ENCODE measurements at regions not wholly inside any gene's neighbourhood (a gene's known extent, or its start where the extent isn't known, plus 50 kb on each side); places are given as distances from the start of the nearest gene placed in this dataset.

DNA sequence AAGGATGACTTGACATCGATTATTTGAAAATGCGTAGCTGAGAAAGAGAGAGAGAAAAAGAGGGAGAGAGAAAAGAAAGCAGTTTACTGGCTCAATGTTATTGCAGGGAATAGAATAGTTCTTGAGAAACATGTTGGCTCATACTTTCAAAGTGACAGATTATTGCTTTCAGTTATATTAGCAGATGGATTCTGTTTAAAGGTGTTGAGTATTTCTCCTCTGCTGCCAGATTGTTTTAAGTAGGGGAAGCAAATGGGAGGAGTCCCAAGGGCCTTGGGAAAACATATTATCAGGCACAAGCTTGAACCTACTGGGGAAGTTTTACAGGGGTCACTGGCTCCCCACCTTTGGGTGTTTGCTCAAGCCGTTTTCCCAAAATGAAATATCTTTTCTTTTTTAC, 203.8 kb upstream of the SRRM4 start:
- no peak for DNase-seq

DNA sequence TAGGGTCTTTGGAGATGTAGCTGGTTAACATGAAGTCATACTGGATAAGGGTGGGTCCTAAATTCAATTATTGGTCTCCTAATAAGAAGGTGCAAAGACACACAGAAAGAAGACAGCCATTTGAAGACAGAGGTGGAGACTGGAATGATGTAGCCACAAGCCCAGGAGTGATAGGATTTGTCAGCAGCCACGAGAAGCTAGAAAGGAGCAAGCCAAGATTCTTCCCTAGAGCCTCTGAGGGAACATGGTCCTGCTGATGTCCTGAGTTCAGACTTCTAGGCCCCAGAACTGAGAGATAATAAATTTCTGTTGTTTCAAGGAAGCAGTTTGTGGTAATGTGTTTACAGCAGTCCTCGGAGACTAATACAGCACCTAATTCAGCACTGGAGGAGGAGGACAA, 203.3 kb upstream of the SRRM4 start:
- no peak for DNase-seq

DNA sequence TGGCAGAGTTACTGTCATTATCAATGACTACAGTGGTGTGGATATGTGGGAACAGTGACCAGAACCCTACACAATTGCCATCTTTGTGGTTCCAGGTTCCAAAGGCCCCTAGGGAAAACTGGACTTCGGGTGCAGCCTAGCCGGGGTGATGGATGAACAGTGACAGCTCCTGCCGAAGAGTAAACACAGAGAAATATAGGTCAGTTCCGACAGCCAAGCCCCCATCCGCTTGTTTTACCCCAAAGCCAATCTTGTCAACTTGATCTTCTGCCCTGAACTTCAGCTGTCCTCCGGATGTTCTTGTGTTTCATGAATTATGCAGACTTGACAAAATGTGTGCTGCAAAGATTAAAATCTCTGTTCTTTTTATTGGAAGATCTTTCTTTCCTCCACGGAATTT, 200.4 kb upstream of the SRRM4 start:
- DNase-seq = no peak

DNA sequence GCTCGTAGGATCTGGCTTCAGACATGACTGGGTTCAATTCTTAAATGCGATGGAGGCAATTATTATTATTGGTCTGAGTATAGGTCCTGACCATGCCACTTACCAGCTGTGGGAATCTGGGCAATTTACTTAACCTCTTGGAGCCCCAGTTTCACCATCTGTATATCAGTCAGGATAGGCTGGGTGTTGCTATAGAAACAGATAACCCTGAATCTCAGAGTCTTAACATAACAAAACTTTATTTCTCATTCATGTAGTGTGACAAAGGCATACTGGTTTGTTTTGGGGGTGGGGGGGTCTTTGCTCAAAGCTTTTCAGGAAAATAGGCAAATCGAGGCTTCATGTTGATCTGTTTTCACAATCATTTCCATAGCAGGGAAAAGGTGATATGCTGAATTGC, 199.6 kb upstream of the SRRM4 start:
- DNase-seq = no peak

GRCh38 chr12:118783703-118784102, 197.6 kb upstream of the SRRM4 start:
- no peak for DNase-seq

DNA sequence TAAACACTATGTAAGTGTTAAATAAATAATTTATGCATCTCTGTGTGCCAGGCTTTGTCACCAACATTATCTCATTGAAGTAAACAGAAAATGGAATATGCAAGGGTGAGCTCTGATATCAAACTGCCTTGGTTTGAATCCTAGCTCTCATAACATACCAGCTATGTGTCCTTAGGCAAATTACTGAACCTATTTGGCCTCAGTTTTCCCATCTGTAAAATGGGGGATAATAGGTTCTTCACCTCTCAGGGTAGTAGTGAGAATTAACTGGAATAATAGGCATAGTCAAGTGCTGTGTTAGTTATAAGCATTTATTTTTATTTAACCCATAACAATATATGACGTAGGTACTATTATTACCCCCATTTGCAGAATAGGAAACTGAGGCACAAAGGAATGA, 190.8 kb upstream of the SRRM4 start:
- DNase-seq = no peak

DNA sequence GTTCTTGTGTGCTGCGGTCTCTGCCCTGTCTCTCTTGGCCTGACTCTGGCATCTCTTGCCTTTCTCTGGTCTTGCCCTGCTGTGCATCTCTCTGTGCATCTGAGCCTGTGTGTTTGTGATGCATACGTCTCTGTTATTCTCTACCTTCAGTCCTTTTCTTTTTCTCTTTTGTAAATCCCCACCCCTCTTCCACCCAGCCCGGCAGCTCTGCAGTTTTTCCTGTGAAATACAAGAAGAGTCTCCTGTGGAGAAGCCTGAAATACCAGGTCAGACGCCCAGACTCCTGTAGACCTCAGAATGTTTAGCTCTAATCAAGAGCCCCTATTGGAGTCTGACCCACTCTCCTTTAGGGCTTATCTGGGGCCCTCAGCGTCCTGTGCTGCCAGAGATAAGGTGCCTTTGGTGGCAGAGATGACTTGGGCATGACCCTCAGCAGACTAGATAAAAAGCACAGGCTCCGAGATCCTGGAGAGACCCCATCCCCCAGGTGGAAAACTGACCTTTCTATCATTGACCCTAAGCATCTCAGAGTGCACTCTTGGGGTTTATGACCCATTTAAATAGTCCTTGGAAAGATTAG, 167.5 kb upstream of the SRRM4 start:
- DNase-seq = no peak

GRCh38 chr12:118816296-118816695, 165.0 kb upstream of the SRRM4 start:
- DNase-seq = no peak

DNA sequence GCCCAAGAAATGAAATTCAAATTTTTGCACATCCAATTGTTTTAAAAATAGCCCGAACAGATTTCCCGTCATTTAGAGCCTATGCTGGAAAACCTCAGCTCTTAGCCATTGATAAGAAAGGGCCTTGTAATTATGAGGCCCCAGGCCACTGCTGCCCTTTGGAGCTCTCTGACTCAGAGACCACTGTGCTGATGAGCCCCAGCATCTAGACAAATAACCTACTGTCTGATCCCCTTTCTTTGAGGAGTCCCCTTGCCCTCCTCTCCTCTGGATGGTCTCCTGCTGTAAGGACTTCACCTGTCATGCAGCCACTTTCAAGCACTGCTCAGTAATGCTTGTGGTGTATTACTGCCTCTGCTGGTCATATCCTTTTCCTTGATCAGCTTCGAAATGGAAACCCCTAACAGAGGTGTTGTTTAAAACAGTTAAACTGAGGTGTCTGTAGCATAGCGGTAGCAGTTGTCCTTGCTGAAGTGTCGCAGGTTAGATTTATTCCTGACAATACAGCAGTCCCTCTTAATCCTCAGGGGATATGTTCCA, 159.9 kb upstream of the SRRM4 start:
- DNase-seq = no peak

DNA sequence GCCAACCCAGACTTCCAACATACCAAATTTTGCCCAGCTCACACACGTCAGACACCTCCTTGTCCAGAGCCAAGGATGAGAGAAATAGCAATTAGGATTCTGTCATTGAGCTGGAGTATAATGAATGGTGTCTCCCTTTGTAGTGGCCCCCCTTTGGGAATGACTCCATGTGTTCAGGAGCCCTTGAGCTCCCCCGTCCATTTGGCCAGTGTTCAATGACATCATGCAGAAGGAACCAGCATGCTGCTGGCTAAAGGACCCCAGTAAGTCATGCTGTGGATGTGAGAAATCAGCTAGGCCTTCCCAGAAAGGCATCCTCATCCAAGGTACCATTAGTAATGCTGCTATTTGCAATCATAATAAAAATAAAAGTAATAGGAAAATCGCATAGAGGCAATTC, 158.8 kb upstream of the SRRM4 start:
- DNase-seq = peak; percentile 7

DNA sequence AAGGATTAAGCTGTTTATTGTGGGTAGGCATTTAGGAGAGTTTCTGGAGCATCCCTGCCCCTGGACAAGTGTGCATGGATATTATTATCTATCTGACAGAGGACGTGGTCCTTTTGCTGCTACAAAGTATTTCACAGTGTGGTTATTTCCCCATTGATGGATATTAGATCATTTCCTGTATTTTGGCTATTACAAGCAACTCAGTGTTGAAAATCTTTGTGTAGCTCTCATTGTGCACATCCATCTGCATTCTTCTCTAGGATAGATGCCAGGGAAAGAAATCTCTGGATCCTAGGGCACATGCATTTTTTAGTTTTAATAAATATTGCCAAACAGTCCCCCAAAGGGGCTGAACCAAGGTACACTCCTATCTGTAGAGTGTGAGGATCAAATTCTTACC, 154.3 kb upstream of the SRRM4 start:
- no peak for DNase-seq

GRCh38 chr12:118827606-118828005, 153.7 kb upstream of the SRRM4 start:
- DNase-seq = no peak

DNA sequence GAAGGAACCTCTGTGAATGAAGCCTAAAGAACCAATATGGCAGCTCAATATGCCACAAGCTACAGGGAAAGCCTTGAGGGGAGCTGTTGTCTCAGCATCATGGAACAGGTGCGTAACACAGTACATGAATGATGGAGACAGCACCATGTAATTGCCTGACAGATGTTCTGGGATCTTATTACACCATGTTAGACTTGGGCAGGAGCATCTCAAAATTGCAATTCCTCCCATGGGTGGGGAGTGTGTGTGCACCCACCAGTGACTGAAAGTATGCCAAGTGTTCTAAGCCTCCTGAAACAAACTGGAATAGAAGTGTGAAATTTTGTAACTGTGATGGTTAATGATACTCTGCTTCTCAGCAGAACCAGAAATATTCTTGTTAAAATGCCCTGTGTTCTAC, 151.0 kb upstream of the SRRM4 start:
- DNase-seq = no peak

DNA sequence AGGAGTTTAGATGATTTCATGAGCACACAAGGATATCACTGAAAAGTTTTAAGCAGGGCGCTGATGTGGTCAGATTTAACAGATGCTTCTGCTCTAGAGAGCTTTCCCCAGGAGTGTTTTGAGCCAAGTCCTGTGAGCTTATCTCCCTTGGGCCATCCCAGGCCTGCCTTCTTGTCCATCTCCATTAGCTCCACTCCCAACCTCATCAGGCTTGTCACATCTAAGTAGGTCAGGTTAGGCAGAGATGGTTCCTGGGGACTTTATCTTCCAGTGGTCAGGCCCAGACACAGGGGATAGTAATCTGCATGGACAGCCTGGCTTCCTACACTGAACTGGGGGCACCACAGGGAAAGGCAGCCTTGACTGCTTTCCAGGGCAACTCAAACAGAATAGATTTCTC, 145.4 kb upstream of the SRRM4 start:
- no peak for DNase-seq

DNA sequence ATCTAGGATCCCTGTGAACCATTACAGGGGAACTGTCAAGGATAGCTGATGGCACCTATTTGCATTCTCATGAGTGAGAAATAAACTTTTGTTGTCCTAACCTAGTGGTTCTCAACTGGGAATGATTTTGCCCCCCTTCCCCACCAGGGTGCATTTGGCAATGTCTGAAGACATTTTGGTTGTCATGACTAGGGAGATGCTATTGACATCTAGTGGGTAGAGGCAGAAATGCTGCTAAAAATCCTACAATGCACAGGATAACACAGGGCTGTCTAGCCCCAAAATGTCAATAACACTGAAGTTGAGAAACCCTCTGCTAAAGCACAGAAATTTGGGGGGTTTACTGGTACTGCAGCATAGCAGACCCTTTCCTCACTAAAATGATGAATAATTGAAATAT, 140.9 kb upstream of the SRRM4 start:
- DNase-seq = no peak

GRCh38 chr12:118840878-118841277, 140.5 kb upstream of the SRRM4 start:
- DNase-seq = no peak

DNA sequence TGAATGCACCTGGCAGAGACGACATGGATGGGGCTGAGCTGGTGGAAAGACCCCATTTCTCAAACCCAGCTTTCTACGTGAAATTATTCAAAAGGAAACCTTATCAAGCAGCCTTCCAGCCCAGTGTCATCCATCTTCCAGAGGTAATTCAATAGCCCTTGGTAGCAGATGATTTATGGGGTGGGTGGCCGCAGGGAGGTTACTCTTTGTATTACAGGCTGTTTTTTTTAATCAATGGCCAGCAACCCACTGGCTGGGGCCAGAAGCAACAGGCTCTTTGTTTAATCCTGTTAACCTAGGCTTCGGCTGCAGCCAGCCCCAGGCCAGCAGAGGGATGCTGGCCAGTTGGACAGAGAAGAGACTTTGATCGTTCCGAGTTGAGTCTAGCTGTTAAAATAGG, 139.8 kb upstream of the SRRM4 start:
- no peak for DNase-seq

DNA sequence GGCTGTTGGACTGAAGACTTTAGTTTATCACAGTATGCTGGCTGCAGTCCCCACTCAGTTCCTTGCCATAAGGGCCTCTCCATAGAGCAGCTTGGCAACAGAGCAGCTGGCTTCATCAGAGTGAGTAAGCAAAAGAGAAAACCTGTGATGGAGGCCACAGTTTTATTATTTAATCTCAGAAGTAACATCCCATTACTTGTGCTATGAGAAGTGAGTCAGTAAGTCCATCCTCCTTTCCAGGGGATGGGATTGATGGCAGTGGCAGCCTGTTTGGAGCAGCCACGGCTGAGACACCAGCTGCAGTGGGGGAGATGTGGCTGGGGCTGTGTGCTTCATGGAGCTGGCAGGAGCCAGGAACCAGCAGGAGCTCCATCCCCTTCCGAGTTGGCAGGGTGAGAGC, 138.5 kb upstream of the SRRM4 start:
- peak; percentile 93 for DNase-seq

GRCh38 chr12:118846416-118846815, 134.9 kb upstream of the SRRM4 start:
- no peak for DNase-seq

DNA sequence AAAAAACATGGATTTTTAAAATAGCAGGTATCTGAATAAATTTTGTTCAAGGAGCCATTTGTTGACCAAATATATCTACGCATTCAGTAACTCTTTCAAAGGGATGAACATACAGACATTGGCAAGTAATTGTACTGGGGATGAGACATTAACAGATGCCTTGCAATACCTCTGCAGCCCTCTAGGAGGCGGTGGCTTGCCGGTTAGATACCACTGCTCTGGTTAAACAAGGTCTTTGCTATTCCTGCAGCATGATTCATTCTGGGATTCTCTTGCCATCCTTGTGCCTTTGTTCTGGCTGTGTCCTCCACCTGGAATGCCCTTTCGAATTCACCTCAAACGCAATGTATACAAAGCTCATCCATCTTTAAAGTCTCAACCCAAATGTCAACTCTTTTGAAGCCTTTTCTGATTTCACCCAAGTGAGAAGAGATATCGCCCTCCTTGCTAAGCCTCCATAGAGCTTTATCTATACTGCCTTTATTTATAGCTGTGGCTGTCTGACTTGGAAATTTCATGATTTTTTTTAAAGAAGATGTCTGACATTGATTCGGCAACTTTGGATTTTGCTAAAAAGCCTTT, 131.0 kb upstream of the SRRM4 start:
- DNase-seq = no peak

DNA sequence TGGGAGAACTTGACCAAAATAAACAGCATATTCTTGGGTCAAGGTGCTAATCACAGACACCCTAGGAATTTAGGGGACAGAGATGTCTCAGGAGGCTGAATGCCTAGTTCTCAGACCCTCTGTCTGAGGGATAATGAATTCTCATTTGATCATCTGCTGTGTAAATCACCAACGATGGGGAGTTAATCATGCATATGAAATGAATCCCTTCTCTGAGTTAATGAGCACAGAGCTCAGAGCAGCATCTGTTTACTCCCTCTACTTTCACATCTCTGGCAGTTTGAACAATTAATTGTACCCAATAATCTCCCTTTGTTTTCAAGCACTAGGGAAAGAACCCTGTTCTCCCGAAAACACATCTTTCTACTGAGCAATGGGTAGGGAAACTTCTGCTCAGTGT, 129.4 kb upstream of the SRRM4 start:
- no peak for DNase-seq

DNA sequence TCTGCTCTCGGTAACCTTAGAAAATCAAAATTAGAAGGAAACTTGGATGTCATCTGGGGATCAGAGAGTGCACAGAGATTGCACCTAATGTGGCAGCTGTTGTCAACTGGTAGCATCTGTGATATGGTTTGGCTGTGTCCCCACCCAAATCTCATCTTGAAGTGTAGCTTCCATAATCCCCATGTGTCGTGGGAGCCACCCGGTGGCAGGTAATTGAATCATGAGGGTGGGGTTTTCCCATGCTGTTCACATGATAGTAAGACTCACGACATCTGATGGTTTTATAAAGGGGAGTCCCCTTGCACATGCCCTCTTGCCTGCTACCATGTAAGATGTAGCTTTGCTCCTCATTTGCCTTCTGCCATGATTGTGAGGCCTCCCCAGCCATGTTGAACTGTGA, 127.7 kb upstream of the SRRM4 start:
- no peak for DNase-seq

- DNase-seq = no peak
These were observed 125.5 kb upstream of the SRRM4 start for GRCh38 chr12:118855858-118856257.

GRCh38 chr12:118866346-118866745, 115.0 kb upstream of the SRRM4 start:
- no peak for DNase-seq

DNA sequence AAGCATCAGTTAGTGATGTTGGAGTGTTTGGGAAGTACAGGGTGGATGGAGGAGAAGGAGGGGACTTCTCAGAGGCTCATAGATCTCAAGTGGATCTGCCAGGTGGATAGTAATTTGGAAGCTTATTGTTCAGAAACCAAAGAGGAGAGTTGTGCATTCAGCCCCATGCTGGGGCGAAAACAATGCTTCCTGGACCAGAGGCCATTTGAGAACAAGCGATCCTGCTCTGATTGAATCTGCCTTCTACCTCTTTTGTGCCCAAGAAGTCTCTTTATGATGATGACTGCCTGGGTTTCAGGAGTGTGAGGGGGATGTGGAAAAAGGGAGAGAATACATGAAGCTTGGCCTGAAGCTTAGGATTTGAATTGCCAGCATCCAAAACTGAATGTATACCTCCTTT, 110.8 kb upstream of the SRRM4 start:
- DNase-seq = no peak
